Stimulated activated naive CD4-positive, alpha-beta T cell treated with Interleukin-2 at 50 U/mL for 16 hours (primary cell): ENCODE measurements at regions not wholly inside any gene's neighbourhood (a gene's known extent, or its start where the extent isn't known, plus 50 kb on each side); places are given as distances from the start of the nearest gene placed in this dataset.

Source experiments
- DNase-seq: peaks from one replicate; lab custom pipeline; 2025; lab: John Stamatoyannopoulos, UW

DNA sequence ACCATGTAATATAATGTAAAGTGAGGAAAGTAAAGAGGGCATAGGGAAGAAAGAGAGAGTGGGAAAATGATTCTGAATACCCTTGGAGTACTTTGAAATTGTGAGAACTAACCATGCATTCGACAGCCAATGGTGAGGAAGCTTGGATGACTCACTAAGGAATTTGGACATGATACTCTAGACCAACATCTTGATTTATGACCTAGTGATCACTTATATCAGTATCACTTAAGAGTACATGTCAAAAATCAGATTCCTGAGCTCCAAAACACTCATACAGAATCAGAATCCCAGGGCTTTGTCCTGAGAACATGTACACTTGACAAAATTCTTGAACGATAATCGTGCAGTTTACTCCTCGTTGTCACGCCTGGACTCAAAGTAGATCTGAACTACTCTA, 1899.8 kb upstream of the PIK3C3 start:
- no peak for DNase-seq

DNA sequence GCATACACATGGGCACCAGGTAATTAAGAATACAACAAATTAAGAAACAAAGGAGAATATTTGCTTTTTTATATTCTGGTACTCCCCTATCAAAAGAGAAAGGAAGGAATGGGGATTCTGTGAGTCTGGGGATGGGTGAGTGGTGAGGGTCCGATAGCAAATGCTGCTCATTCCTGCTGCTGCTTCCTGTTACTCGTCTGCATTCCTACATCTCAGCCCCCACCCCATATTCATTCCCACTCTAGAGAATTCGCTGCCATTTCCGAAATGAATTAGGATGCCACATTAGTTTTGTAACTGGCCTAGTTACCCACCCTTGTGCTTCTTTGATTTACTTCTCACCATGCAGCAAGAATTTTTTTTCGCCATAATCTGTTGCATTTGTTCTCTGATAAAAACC, 1905.3 kb upstream of the PIK3C3 start:
- no peak for DNase-seq

GRCh38 chr18:40048886-40049650, 1906.0 kb upstream of the PIK3C3 start:
- no peak for DNase-seq

GRCh38 chr18:40048253-40048652, 1906.8 kb upstream of the PIK3C3 start:
- DNase-seq, result no peak

GRCh38 chr18:40046596-40046995, 1908.4 kb upstream of the PIK3C3 start:
- no peak for DNase-seq

DNA sequence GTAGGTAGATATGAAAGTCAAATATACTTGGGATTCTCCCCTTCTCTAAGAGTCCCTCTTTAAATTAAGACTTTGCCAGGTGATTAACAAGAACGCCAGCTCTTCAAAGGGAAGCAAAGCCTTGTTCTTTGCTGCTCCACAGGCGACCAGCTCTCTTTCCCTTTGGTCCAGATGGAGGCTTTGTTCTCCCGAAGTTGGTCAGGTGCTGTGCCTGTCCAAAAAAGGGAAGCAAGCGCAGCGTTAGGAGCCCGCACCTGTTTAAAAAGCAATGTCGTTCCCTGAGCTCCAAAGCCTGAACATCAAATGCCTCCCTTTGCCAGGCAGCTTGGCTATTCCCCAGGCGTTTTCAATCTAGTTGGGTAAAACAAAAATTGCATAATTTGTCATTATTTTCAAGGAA, 1913.1 kb upstream of the PIK3C3 start:
- DNase-seq, result no peak

- DNase-seq, result no peak
Measured at GRCh38 chr18:40040574-40040973, 1914.5 kb upstream of the PIK3C3 start.

- no peak for DNase-seq
Measured at GRCh38 chr18:40037356-40037755, 1917.7 kb upstream of the PIK3C3 start.

- no peak for DNase-seq
Measured at GRCh38 chr18:40036861-40037260, 1918.2 kb upstream of the PIK3C3 start.

- DNase-seq, result no peak
Measured at GRCh38 chr18:40035966-40036365, 1919.1 kb upstream of the PIK3C3 start.

GRCh38 chr18:40032076-40032475, 1923.0 kb upstream of the PIK3C3 start:
- no peak for DNase-seq

- no peak for DNase-seq
Measured at GRCh38 chr18:40031435-40031834, 1923.6 kb upstream of the PIK3C3 start.

DNA sequence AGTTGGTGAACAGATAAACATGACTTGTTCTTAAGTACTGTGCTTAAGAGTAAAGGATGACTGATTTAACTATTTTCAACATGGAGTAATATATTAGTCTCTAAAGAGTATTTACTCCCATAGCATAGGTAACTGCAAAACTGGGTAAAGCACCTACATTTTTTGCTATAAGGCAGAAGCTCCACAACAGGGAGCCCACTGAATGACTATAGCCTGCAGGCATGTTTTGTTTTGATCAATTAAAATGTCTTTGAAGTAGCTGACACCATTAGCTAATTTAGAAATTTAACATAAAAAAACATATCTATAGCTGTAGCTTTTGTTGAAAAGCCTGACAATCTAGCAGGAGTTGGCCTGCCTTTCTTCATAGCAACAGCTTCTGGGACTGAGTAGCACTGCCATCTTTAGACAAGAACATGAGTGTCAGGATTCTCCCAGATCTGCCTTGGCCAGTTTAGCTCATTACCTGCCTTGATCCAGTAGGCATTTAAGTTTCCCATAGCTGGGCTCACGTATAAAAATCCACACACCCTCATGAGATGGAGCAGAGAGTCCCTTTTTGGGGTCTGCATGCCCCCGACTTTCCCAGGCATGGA, 1935.1 kb upstream of the PIK3C3 start:
- DNase-seq, result no peak

GRCh38 chr18:40018266-40018665, 1936.8 kb upstream of the PIK3C3 start:
- no peak for DNase-seq

GRCh38 chr18:40017021-40017420, 1938.0 kb upstream of the PIK3C3 start:
- no peak for DNase-seq

- DNase-seq, result no peak
Measured at GRCh38 chr18:40016405-40016804, 1938.6 kb upstream of the PIK3C3 start.

GRCh38 chr18:40013001-40013609, 1941.9 kb upstream of the PIK3C3 start:
- no peak for DNase-seq

- no peak for DNase-seq
Measured at GRCh38 chr18:40011201-40011600, 1943.8 kb upstream of the PIK3C3 start.

GRCh38 chr18:40006634-40007033, 1948.4 kb upstream of the PIK3C3 start:
- no peak for DNase-seq

GRCh38 chr18:40004246-40004645, 1950.8 kb upstream of the PIK3C3 start:
- DNase-seq, result no peak

DNA sequence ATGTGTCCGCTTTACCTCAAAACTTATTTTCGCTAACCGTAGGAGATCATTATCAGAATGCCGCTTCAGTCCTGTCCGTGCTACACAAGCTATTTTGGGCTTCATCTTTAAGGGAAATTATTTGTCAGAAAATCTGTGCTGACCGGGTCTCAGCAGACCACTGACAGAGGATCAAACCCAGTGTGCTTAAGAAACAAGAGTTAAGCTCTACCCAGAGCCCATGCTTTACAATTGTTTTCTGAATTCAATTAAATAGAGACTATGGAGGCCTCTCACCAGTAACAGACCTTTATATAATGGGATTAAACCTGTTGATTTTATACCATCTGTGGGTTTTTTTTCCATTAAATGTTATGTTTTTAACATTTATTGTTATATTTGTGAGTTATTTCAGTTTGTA, 1956.7 kb upstream of the PIK3C3 start:
- no peak for DNase-seq

GRCh38 chr18:39994498-39994897, 1960.5 kb upstream of the PIK3C3 start:
- no peak for DNase-seq

DNA sequence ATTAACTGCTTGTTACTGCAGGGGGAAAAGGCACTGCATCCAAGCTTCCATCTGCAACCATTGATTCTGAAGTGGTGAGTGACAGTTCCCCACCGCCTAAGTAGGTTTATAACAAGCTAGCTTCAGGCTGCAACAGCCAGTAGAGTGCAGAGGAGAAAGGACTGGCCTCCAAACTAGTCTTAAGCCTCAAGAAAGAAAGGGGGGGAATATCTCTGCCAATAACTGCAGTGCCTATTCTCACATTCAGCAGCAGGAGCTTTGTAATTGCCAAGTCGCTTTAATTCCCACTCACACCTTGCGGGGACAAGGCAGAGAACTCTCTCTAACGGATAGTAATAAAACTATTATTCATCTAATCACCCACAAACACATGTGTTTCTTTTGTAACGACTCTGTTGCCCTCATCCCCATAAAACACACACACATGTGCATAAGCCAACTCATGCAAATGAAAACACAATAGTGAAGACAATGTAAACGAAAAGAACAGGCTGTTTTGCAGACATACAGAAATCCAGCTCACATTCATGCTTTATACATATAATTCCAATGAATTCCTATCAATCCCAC, 1963.3 kb upstream of the PIK3C3 start:
- no peak for DNase-seq
